AG04449 (cell line): ENCODE measurements at regions not wholly inside any gene's neighbourhood (a gene's known extent, or its start where the extent isn't known, plus 50 kb on each side); places are given as distances from the start of the nearest gene placed in this dataset.

Experiments used
- CTCF ChIA-PET: fragments of 350-600 bp; formaldehyde crosslinking; extraction: SDS; loops from one replicate; lab custom pipeline; 2021; ENCODE audit warnings: antibody characterized with exemption; lab: Yijun Ruan, JAX
- POLR2A ChIA-PET: fragments of 400-600, 350-600 bp; formaldehyde crosslinking; extraction: SDS; loops from one replicate; lab custom pipeline; 2020; ENCODE audit warnings: antibody characterized with exemption, inconsistent platforms; lab: Yijun Ruan, JAX
- DNase-seq: peaks from one replicate; pipeline ENCODE4 v3.0.0-alpha.2; 2010; ENCODE audit warnings: low read depth, low spot score
- H3K4me3 ChIP-seq: 2 replicates; pipeline ENCODE4 v1.5.1; 2011; ENCODE audit warnings: low read depth, mild to moderate bottlenecking, control low read depth, low read length
- CTCF ChIP-seq: IDR thresholded peaks from one replicate; pipeline ENCODE4 v1.5.1; 2011; ENCODE audit warnings: mild to moderate bottlenecking, moderate library complexity, low read length, control low read depth, inconsistent platforms; ENCODE audit not compliant: insufficient read depth; ENCODE audit errors: missing control alignments

- no peak for TF ChIP-seq CTCF
- POLR2A ChIA-PET, result interaction anchor here (0.6 to 1.0 kb wide), 2 partner anchors 195 to 286 kb away, joined by 3 to 4 read pairs; no protein-coding TSS in a partner anchor
- CTCF ChIA-PET, result interaction anchor here (0.7 to 10.7 kb wide), 35 partner anchors 9 to 351 kb away, joined by 3 to 453 read pairs (median 4); partner anchors contain the start of genes NAMPT and SYPL1
- no peak overlapping the region for H3K4me3 ChIP-seq
- DNase-seq, result no peak
Observed at GRCh38 chr7:106462914-106463482, 178.2 kb upstream of the NAMPT start.

GRCh38 chr7:106462365-106462859, 177.6 kb upstream of the NAMPT start:
- POLR2A ChIA-PET, result interaction anchor here (0.6 to 1.0 kb wide), 2 partner anchors 195 to 286 kb away, joined by 3 to 4 read pairs; no protein-coding TSS in a partner anchor
- DNase-seq, result no peak
- CTCF ChIA-PET, result interaction anchor here (0.7 to 10.7 kb wide), 39 partner anchors 9 to 351 kb away, joined by 3 to 453 read pairs (median 4); partner anchors contain the start of genes NAMPT and SYPL1
- peak; percentile 7 for TF ChIP-seq CTCF
- H3K4me3 ChIP-seq, result no peak overlapping the region

- H3K4me3 ChIP-seq, result no peak overlapping the region
- ChIA-PET POLR2A (no interaction called here), CTCF (interaction anchor here (1.0 to 10.7 kb wide), 7 partner anchors 24 to 288 kb away, joined by 3 to 453 read pairs (median 5); partner anchors contain the start of gene NAMPT)
- DNase-seq, result no peak
- no peak for TF ChIP-seq CTCF
Observed at GRCh38 chr7:106460792-106461254, 176.0 kb upstream of the NAMPT start.

- no peak for DNase-seq
- no peak for TF ChIP-seq CTCF
- no peak overlapping the region for H3K4me3 ChIP-seq
- ChIA-PET POLR2A (no interaction called here), CTCF (interaction anchor here (1.0 to 10.7 kb wide), 3 partner anchors 178 to 286 kb away, joined by 3 to 453 read pairs (median 24); no protein-coding TSS in a partner anchor)
Observed at GRCh38 chr7:106459397-106460072, 174.8 kb upstream of the NAMPT start.

GRCh38 chr7:106457678-106458077, 172.9 kb upstream of the NAMPT start:
- no peak for DNase-seq
- CTCF ChIA-PET, result interaction anchor here (0.9 to 2.5 kb wide), 2 partner anchors 263 to 281 kb away, joined by 4 to 24 read pairs; no protein-coding TSS in a partner anchor
- POLR2A ChIA-PET, result no interaction called here
- H3K4me3 ChIP-seq, result no peak overlapping the region
- TF ChIP-seq CTCF, result no peak
